ENCODE measurements at regions not wholly inside any gene's neighbourhood (a gene's known extent, or its start where the extent isn't known, plus 50 kb on each side); places are given as distances from the start of the nearest gene placed in this dataset.

DNA sequence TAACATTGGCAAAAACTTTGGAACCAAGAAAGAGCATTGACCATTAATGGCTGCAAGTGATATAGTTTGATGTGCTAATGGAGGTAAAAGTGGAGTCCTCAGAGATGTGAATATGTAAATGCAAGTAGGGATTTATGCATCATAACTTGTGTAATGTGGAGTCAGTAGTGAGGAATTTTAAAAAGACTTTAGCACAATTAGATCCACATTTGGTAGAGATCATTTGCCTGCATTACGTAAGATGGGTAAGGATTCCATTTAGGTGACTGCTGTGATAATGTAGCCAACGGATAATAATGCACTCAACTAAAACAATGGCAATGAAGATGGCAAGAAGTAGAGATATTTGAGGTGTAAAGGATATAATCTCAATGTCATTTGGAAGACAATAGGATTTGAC lies 1128.4 kb downstream of the ADGRL3 start:
- CTCF ChIA-PET, result no interaction called here
- H2BK5ac ChIP-seq (ENCODE audit: low read depth, low read length, poor library complexity, severe bottlenecking), result no peak overlapping the region
- H3K23ac ChIP-seq (ENCODE audit: low read depth, low read length), result no peak overlapping the region
- H3K27me3 ChIP-seq (ENCODE audit: control insufficient read depth, insufficient read depth, low read length), result no peaks in the 10 kb centered on the region
- no peak for TF ChIP-seq RAD21 (IDR thresholded peaks at IDR 0.05; ENCODE audit: low read length)
- no peak for TF ChIP-seq POLR2A (IDR thresholded peaks at IDR 0.05; ENCODE audit: low read depth, low read length)
- TF ChIP-seq CEBPB (IDR thresholded peaks at IDR 0.05; ENCODE audit: low read depth, low read length), result no peak
- H3K9me1 ChIP-seq (ENCODE audit: insufficient read depth, low read length), result no peaks in the 10 kb centered on the region
- no peaks in the 10 kb centered on the region for H3K79me1 ChIP-seq (ENCODE audit: low read depth in 1 of 2, low read length in 2 of 2)
- no peak overlapping the region for H3K4me2 ChIP-seq (ENCODE audit: low read depth, low read length)
- no CpG with 5 or more reads among the region's 2 CpGs for whole genome bisulfite sequencing, 2 experiments (ENCODE audit: extremely low coverage in 2 of 2, insufficient read length in 1 of 2)
- H3K27ac ChIP-seq (ENCODE audit: insufficient read depth, low read length), result no peak overlapping the region
- no peak overlapping the region for H2AK9ac ChIP-seq (replicated peaks; ENCODE audit: low read depth, low read length, poor library complexity)
- DNase-seq, result no peak
- ATAC-seq (ENCODE audit: low read depth), result no peak
- H2BK20ac ChIP-seq (ENCODE audit: low read depth, low read length), result no peak overlapping the region
- H3K4me3 ChIP-seq (ENCODE audit: insufficient read depth, low read depth, low read length), result no peak overlapping the region
- in situ Hi-C loops (cut with MboI; ENCODE audit: low sequenced_read_pairs), result no loop called here
- H3K4me1 ChIP-seq (ENCODE audit: control insufficient read depth, insufficient read depth, low read length), result no peaks in the 10 kb centered on the region
- H3K4ac ChIP-seq (ENCODE audit: low read depth, low read length), result no peak overlapping the region
- dilution Hi-C loops (cut with HindIII; ENCODE audit: low sequenced_read_pairs, unreplicated experiment), result no loop called here
- H3K18ac ChIP-seq (ENCODE audit: low read depth, low read length), result no peak overlapping the region
- no peak overlapping the region for H4K5ac ChIP-seq (ENCODE audit: low read depth, low read length)
- POLR2A ChIA-PET (ENCODE audit: unreplicated experiment), result no interaction called here
- no peak overlapping the region for H4K8ac ChIP-seq (ENCODE audit: low read depth in 2 of 2, low read length in 2 of 2)
- no peak overlapping the region for H2BK15ac ChIP-seq (ENCODE audit: low read depth, low read length)
- BruUV-seq (replicated peaks), result no TSS peak
- H2BK120ac ChIP-seq (ENCODE audit: low read depth, low read length), result no peak overlapping the region
- no peaks in the 10 kb centered on the region for H3K36me3 ChIP-seq (ENCODE audit: control insufficient read depth, insufficient read depth, low read length)
- no peak overlapping the region for H3K56ac ChIP-seq (ENCODE audit: extremely low read depth, insufficient read depth, low read length)
- H4K91ac ChIP-seq (ENCODE audit: insufficient read depth, low read depth, low read length), result no peak overlapping the region
- H3K9ac ChIP-seq (ENCODE audit: low read depth, low read length), result no peak overlapping the region
- intact Hi-C loops (cut with micrococcal nuclease), result no loop called here
- no peak overlapping the region for H3K14ac ChIP-seq (replicated peaks; ENCODE audit: low read depth, low read length)
- no peak overlapping the region for H2AFZ ChIP-seq (replicated peaks; ENCODE audit: low read length, poor library complexity)
- H2AK5ac ChIP-seq (ENCODE audit: low read depth, low read length), result no peak overlapping the region
- H3K9me3 ChIP-seq (ENCODE audit: control insufficient read depth, insufficient read depth, low read length), result peaks cover 6% of the 10 kb centered on the region; the same call in 1 of the 2 replicates
- H4K20me1 ChIP-seq (ENCODE audit: insufficient read depth, low read length), result no peaks in the 10 kb centered on the region

Measured in IMR-90 (cell line).